ENCODE measurements at regions not wholly inside any gene's neighbourhood (a gene's known extent, or its start where the extent isn't known, plus 50 kb on each side); places are given as distances from the start of the nearest gene placed in this dataset.

DNA sequence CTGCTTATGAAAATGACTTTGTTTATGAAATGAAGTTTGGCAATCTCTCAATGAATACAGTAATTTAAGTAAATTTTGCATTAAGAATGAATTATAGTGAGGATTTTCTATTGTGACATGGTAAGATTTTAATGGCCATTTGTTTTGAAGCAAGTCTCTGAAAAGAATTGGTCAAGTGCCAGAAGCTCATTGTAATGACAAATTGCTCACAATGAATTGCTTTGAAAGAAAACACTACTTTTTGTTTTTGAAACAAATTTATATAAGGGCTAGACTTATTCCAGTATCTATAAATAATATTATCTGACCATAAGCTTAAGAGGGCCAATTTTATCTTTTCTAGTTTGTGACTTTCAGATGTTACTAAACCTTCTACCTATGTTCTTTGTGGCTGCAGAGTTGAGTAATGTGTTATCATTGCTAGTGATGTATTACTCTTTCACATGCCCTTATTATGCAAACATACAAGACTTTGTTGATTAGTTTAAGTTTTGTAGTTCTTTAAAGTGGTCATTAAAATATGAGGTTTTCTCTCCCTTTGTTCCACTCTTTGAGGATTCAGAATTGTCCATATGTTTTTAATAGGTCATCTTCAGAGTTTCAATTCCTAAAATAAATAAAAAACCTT, 93.0 kb upstream of the ZNF608 start:
- H3K36me3 ChIP-seq (ENCODE audit: control insufficient read depth, insufficient read depth, low read length), result no peaks in the 10 kb centered on the region
- no peak for DNase-seq (ENCODE audit: low read depth, low spot score)
- no peaks in the 10 kb centered on the region for H3K4me1 ChIP-seq (ENCODE audit: control insufficient read depth, insufficient read depth, low read length)
- no peaks in the 10 kb centered on the region; the same call in 1 of the 2 replicates for H3K9me3 ChIP-seq (ENCODE audit: control insufficient read depth, insufficient read depth, low read length)
- H3K27me3 ChIP-seq (ENCODE audit: control insufficient read depth, insufficient read depth, low read length), result no peaks in the 10 kb centered on the region
- no peak overlapping the region for H3K4me3 ChIP-seq (ENCODE audit: low read length)
- no peak overlapping the region for H3K27ac ChIP-seq (ENCODE audit: low read length)

DNA sequence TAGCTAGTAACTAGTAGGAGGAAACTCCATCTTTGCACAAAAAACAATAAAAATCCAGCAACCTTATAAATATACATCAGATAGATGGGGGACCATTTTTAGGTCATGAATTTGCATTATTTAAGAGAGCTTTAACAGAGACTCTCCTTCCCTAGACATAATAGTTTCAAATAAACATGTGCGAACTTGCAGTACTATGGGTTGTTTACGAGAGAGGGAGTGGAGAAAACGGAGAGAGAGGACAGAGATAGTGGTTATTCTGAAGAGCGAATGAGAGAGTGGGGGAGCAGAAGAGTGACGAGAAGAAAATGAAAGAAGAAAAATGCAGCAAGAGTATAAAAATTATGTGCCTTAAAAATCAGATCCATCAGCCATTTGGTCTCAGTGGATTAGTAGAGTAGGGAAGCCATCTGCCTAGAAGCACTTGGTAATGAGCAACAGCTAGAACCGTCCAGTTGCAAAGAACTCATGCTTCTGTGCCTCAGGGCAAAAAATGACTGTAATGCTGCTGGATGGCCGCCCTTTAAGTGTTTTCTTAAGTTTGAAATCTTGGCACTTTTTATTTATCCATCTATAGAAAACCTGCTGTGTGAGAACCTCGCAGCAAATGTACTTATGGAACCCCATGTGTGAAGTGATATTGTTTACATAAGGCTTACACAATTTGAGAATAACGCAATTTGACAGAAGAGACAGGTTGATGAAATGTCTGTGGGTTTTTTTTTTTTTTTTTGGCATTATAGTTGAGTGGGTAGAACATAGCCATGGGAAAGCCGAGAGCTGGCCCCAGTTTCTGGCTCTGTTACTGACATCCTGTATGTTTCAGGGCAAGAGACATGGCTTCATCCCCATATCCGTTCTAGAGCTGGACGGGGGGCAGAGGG, 95.6 kb upstream of the ZNF608 start:
- no peaks in the 10 kb centered on the region for H3K9me3 ChIP-seq (ENCODE audit: control insufficient read depth, insufficient read depth, low read length)
- H3K4me3 ChIP-seq (ENCODE audit: low read length), result no peak overlapping the region
- DNase-seq (ENCODE audit: low read depth, low spot score), result no peak
- H3K36me3 ChIP-seq (ENCODE audit: control insufficient read depth, insufficient read depth, low read length), result no peaks in the 10 kb centered on the region
- no peaks in the 10 kb centered on the region for H3K4me1 ChIP-seq (ENCODE audit: control insufficient read depth, insufficient read depth, low read length)
- H3K27me3 ChIP-seq (ENCODE audit: control insufficient read depth, insufficient read depth, low read length), result no peaks in the 10 kb centered on the region
- WGBS (ENCODE audit: insufficient coverage, insufficient read length), result 100% methylated on average over 2 of the region's 12 CpGs
- H3K27ac ChIP-seq (ENCODE audit: low read length), result no peak overlapping the region

DNA sequence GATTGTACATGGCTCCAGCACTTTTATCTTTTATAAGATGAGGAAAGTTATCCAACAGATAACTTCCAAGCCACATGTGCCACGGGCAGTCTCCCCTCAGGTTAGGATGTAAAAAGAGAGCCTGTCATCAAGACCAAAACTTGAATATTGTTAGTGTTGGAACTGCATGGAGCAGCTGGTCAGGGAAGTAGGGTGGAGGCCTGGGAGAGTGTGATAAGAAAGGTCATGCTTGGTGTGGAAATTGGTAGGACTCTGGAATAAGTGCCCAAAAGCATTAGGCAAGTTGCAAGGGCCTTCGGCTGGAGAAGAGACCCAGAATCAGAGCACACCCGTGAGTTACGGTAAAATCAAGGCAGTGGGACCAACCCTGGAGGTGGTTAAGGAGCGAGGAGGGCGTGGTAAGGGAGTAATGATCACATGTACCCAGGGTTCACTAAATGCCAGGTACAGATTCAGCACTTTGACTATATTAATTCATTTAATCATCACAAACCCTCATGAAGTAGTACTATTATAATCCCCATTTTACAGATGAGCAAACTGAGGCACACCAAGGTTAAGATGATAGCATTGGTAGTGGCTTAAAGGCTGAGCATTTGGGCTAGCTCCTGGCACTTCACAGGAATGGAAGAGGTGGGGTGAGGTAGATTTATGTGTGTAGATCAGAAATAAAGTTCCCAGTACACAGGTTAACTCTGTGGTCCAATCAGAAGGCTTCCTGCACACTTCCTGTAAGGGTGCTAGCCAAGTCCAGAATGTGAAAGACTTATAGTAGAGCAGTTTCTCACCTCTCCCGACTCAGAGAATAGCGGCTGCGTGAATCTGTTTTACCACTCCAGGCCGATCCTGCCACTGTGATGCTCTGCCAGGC, 96.5 kb upstream of the ZNF608 start:
- no CpG with 5 or more reads among the region's 10 CpGs for WGBS (ENCODE audit: insufficient coverage, insufficient read length)
- Histone ChIP-seq H3K36me3 (ENCODE audit: control insufficient read depth, insufficient read depth, low read length) (no peaks in the 10 kb centered on the region), H3K9me3 (ENCODE audit: control insufficient read depth, insufficient read depth, low read length) (no peaks in the 10 kb centered on the region), H3K4me1 (ENCODE audit: control insufficient read depth, insufficient read depth, low read length) (no peaks in the 10 kb centered on the region), H3K27ac (ENCODE audit: low read length) (no peak overlapping the region), H3K27me3 (ENCODE audit: control insufficient read depth, insufficient read depth, low read length) (no peaks in the 10 kb centered on the region), H3K4me3 (ENCODE audit: low read length) (no peak overlapping the region)
- DNase-seq (ENCODE audit: low read depth, low spot score), result no peak

DNA sequence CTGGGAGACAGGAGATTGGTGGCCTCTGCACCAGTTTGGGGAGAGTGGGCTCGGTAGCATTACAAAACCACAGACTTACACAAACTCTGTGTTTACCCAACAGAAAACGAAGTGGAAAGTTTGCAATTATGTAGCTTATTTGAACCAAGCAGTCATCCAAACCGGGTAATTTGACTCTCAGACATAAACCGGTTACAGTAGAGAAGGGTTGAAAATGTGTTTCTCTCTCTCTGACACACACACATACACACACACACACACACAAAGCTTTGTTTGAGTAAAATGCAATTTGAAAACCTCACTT, 97.1 kb upstream of the ZNF608 start:
- H3K27ac ChIP-seq (ENCODE audit: low read length), result no peak overlapping the region
- WGBS (ENCODE audit: insufficient coverage, insufficient read length), result no CpG with 5 or more reads among the region's 4 CpGs
- H3K27me3 ChIP-seq (ENCODE audit: control insufficient read depth, insufficient read depth, low read length), result no peaks in the 10 kb centered on the region

DNA sequence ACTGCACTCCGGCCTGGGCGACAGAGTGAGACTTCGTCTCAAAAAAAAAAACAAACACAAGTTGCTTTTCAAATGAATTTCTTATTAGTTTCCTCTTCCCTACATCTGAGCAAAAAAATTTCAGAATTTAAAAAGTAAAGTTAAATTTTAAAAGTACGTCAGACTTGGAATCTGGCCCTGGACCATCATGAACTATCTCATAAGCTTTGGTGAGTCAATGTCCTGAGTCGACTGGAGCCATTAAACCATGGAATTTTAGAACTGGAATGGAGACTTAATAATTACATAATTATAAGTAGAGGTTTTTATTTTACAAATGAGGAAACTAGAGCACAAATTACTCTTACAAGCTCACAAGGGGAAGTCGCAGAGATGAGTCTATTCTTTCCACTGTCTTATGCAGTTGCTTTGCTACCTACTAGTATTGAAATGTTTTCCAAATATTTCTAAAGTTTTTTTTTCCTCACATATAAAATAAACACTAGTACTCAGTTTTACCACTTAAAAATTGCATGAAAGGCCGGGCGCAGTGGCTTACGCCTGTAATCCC, 98.0 kb upstream of the ZNF608 start:
- WGBS (ENCODE audit: insufficient coverage, insufficient read length), result no CpG with 5 or more reads among the region's 9 CpGs
- Histone ChIP-seq H3K4me1 (ENCODE audit: control insufficient read depth, insufficient read depth, low read length) (no peaks in the 10 kb centered on the region), H3K36me3 (ENCODE audit: control insufficient read depth, insufficient read depth, low read length) (no peaks in the 10 kb centered on the region), H3K27ac (ENCODE audit: low read length) (no peak overlapping the region), H3K27me3 (ENCODE audit: control insufficient read depth, insufficient read depth, low read length) (no peaks in the 10 kb centered on the region), H3K4me3 (ENCODE audit: low read length) (no peak overlapping the region), H3K9me3 (ENCODE audit: control insufficient read depth, insufficient read depth, low read length) (no peaks in the 10 kb centered on the region)
- DNase-seq (ENCODE audit: low read depth, low spot score), result no peak

More for the DNA sequence above, 97.1 kb upstream of the ZNF608 start:
- Histone ChIP-seq H3K9me3 (ENCODE audit: control insufficient read depth, insufficient read depth, low read length) (no peaks in the 10 kb centered on the region), H3K4me1 (ENCODE audit: control insufficient read depth, insufficient read depth, low read length) (no peaks in the 10 kb centered on the region), H3K36me3 (ENCODE audit: control insufficient read depth, insufficient read depth, low read length) (no peaks in the 10 kb centered on the region), H3K4me3 (ENCODE audit: low read length) (no peak overlapping the region)
- no peak for DNase-seq (ENCODE audit: low read depth, low spot score)

DNA sequence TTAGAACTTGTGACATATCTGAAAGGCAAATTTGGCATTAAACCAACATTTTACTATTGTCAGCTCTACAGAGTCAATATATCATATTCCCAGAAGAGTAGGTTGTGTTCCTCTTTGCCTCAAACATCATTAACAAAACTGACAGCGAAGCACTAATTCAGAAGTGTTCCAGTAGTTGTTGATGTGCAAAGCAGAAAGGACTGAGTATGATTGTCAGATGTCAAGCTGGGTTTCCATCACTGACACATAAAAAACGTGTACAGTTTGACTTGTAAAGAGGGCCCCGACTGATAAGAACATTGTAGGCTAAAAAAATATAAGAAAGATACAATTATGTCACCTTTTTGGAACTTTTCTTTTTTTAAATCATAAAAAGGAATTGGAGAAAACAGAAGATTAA, 101.5 kb upstream of the ZNF608 start:
- Histone ChIP-seq H3K4me3 (ENCODE audit: low read length) (no peak overlapping the region), H3K27me3 (ENCODE audit: control insufficient read depth, insufficient read depth, low read length) (no peaks in the 10 kb centered on the region), H3K4me1 (ENCODE audit: control insufficient read depth, insufficient read depth, low read length) (no peaks in the 10 kb centered on the region), H3K36me3 (ENCODE audit: control insufficient read depth, insufficient read depth, low read length) (no peaks in the 10 kb centered on the region), H3K9me3 (ENCODE audit: control insufficient read depth, insufficient read depth, low read length) (no peaks in the 10 kb centered on the region), H3K27ac (ENCODE audit: low read length) (no peak overlapping the region)
- WGBS (ENCODE audit: insufficient coverage, insufficient read length), result no CpG with 5 or more reads among the region's 3 CpGs
- no peak for DNase-seq (ENCODE audit: low read depth, low spot score)

DNA sequence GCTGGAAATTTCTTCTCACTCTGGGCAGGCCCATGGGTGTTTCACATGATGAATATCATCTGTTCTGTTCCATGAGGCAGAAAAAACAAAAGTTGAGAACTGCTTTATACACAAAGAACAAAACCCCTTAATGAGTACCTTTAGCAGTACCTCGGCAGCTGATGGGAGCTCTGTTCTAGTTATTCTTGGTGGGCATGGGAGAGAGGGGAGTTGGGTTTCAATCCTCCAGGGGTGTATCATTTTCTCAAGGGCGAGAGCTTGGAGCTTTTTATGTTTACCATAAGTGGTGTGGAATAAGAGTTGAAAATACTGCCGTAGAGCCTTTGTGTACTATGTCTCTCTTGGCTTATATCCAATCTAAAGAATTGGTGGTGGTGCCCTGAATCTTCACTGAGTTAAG, 103.3 kb upstream of the ZNF608 start:
- H3K27ac ChIP-seq (ENCODE audit: low read length), result no peak overlapping the region
- WGBS (ENCODE audit: insufficient coverage, insufficient read length), result no CpG with 5 or more reads among the region's 3 CpGs
- no peak for DNase-seq (ENCODE audit: low read depth, low spot score)

DNA sequence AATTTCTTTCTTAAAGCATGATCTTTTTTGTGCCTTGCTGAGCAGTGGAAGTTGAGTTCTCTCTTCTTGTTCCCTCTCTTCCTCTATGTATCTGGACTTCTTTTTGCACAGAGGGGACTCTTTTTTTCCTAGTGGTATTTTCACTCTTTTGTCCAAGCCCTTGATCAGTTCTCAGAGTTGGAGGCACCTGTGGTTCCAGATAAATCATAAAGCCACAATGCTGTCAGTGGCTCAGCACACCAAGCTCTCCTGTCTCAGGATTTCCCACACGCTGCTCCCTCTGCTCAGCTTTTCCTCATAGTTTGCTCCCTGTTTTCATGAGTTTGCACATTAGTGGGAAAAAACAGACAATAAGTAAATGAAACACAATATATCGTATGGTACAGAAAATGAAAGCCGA, 110.3 kb upstream of the ZNF608 start:
- Histone ChIP-seq H3K36me3 (ENCODE audit: control insufficient read depth, insufficient read depth, low read length) (no peaks in the 10 kb centered on the region), H3K27ac (ENCODE audit: low read length) (no peak overlapping the region), H3K4me3 (ENCODE audit: low read length) (no peak overlapping the region), H3K4me1 (ENCODE audit: control insufficient read depth, insufficient read depth, low read length) (no peaks in the 10 kb centered on the region), H3K27me3 (ENCODE audit: control insufficient read depth, insufficient read depth, low read length) (no peaks in the 10 kb centered on the region), H3K9me3 (ENCODE audit: control insufficient read depth, insufficient read depth, low read length) (no peaks in the 10 kb centered on the region)
- no CpG with 5 or more reads among the region's 3 CpGs for WGBS (ENCODE audit: insufficient coverage, insufficient read length)
- no peak for DNase-seq (ENCODE audit: low read depth, low spot score)

More for the DNA sequence above, 103.3 kb upstream of the ZNF608 start:
- H3K27me3 ChIP-seq (ENCODE audit: control insufficient read depth, insufficient read depth, low read length), result no peaks in the 10 kb centered on the region
- H3K4me1 ChIP-seq (ENCODE audit: control insufficient read depth, insufficient read depth, low read length), result no peaks in the 10 kb centered on the region
- H3K4me3 ChIP-seq (ENCODE audit: low read length), result no peak overlapping the region
- no peaks in the 10 kb centered on the region for H3K9me3 ChIP-seq (ENCODE audit: control insufficient read depth, insufficient read depth, low read length)
- no peaks in the 10 kb centered on the region for H3K36me3 ChIP-seq (ENCODE audit: control insufficient read depth, insufficient read depth, low read length)

DNA sequence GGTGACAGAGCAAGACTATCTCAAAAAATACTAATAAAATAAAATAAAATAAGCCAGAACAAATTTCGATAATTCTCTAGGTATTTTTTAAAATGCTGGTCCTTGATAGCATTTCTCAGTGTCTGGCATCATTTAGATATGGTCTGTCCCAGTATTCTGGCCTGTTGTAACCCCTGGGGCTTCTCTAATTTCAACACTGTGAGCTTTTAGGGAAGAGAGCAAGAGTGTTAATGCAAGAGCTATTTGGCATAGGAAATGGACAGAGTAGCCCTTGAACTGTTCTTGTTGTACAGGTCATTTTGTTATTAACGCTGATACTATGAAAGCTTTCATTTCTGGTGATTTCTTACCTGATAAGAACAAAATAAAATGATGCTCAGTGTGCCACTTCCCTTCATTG, 112.2 kb upstream of the ZNF608 start:
- H3K36me3 ChIP-seq (ENCODE audit: control insufficient read depth, insufficient read depth, low read length), result no peaks in the 10 kb centered on the region
- no peak overlapping the region for H3K4me3 ChIP-seq (ENCODE audit: low read length)
- DNase-seq (ENCODE audit: low read depth, low spot score), result no peak
- H3K27ac ChIP-seq (ENCODE audit: low read length), result no peak overlapping the region
- no CpG with 5 or more reads among the region's 2 CpGs for WGBS (ENCODE audit: insufficient coverage, insufficient read length)
- H3K27me3 ChIP-seq (ENCODE audit: control insufficient read depth, insufficient read depth, low read length), result no peaks in the 10 kb centered on the region
- no peaks in the 10 kb centered on the region for H3K4me1 ChIP-seq (ENCODE audit: control insufficient read depth, insufficient read depth, low read length)
- H3K9me3 ChIP-seq (ENCODE audit: control insufficient read depth, insufficient read depth, low read length), result no peaks in the 10 kb centered on the region

DNA sequence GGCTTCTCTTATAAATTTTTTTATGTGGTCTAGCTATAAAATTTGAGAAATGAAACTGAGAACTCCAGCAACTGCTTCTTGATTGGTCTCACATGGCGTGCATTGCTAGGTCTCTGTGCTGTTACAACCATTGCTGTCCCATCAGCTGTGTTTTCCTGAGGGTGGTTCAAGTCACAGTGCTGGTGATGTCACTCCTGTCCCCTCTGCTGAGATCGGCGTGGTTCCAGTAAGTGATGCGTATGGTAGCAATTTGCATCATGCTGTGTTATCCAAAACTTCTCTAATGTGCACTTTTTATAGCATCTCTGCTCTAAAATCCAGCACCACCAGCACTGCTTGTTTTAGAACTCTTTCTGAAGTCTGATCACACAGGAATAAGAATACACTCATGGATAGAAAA, 112.6 kb upstream of the ZNF608 start:
- H3K4me1 ChIP-seq (ENCODE audit: control insufficient read depth, insufficient read depth, low read length), result no peaks in the 10 kb centered on the region
- H3K4me3 ChIP-seq (ENCODE audit: low read length), result no peak overlapping the region
- WGBS (ENCODE audit: insufficient coverage, insufficient read length), result no CpG with 5 or more reads among the region's 4 CpGs
- no peaks in the 10 kb centered on the region for H3K9me3 ChIP-seq (ENCODE audit: control insufficient read depth, insufficient read depth, low read length)
- H3K27ac ChIP-seq (ENCODE audit: low read length), result no peak overlapping the region
- H3K27me3 ChIP-seq (ENCODE audit: control insufficient read depth, insufficient read depth, low read length), result no peaks in the 10 kb centered on the region
- no peak for DNase-seq (ENCODE audit: low read depth, low spot score)
- no peaks in the 10 kb centered on the region for H3K36me3 ChIP-seq (ENCODE audit: control insufficient read depth, insufficient read depth, low read length)
